HUES64 (cell line): ENCODE measurements at regions not wholly inside any gene's neighbourhood (a gene's known extent, or its start where the extent isn't known, plus 50 kb on each side); places are given as distances from the start of the nearest gene placed in this dataset.
"Not testable (repeated sequence)": the region's sequence is repeated elsewhere in the genome, so short reads cannot be mapped to it uniquely, and the experiment has no call there.

Experiments used
- H3K27ac ChIP-seq: 2 replicates; pipeline ENCODE4 v1.7.0; 2013; ENCODE audit warnings: low read depth, low read length, inconsistent platforms
- H3K27me3 ChIP-seq: 2 replicates; pipeline ENCODE4 v1.6.1; 2013; ENCODE audit warnings: mild to moderate bottlenecking, low read length; ENCODE audit not compliant: insufficient read depth
- H3K36me3 ChIP-seq: 2 replicates; pipeline ENCODE4 v1.6.1; 2013; ENCODE audit warnings: mild to moderate bottlenecking, low read length; ENCODE audit not compliant: insufficient read depth
- H3K4me1 ChIP-seq: 2 replicates; pipeline ENCODE4 v1.6.1; 2013; ENCODE audit warnings: mild to moderate bottlenecking, low read length, moderate library complexity; ENCODE audit not compliant: insufficient read depth
- H3K4me3 ChIP-seq: 2 replicates; pipeline ENCODE4 v1.5.1; 2013; ENCODE audit warnings: mild to moderate bottlenecking, low read length, moderate library complexity
- H3K9ac ChIP-seq: 2 replicates; pipeline ENCODE4 v1.6.1; 2013; ENCODE audit warnings: mild to moderate bottlenecking, low read depth, low read length
- H3K9me3 ChIP-seq: 2 replicates; pipeline ENCODE4 v1.6.1; 2013; ENCODE audit warnings: low read depth, low read length; ENCODE audit not compliant: insufficient read depth
- WGBS: fragments of 150-250, 120-280 bp; methylation state at CpG from one replicate; pipeline ENCODE4 v1.1.7; 2013; ENCODE audit warnings: missing lambda C conversion rate; 5-methylcytosine and 5-hydroxymethylcytosine counted together

DNA sequence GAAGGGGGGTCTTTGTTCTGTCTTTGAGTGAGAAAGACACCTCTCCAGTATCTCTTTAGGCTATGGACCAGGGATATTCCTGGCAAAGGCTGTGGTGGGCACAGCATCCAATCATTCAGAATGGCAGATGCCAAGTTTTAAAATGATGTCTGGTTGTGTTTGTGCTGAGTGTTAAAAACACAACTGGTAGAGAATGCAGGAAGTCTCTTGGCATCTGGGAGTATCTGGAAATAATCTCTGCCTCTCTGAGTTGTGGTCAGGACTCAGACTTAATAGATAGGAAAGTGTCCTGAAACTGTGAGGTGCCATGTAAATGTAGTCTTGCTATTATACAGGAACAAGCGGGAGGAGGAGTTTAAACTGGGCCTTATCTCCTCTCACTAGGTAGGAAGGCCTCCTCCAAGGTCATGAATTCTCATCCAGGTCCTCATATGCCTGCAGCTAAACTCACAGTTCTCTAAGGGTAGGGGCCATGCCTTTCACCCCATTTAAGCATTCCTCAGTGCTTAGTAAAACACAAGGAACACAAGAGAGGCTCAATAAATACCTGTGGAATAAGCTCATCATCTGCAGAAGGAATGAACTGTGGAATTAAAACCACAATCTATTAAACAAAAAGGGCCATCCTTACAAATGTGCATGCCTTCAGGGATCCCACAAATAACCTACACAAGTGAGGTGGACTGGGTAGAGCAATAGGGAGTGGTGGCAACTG is 317.6 kb downstream of the CBLN1 start:
- Histone ChIP-seq H3K9me3 (0 out of 2 replicates have a peak, but pooled peaks cover 7% of the 10 kb centered on the region), H3K27ac (no peak overlapping the region), H3K9ac (no peak overlapping the region), H3K36me3 (no peaks in the 10 kb centered on the region), H3K4me3 (no peak overlapping the region), H3K27me3 (no peaks in the 10 kb centered on the region), H3K4me1 (no peaks in the 10 kb centered on the region)
- WGBS = 89% methylated on average over 1 of the region's 1 CpG

DNA sequence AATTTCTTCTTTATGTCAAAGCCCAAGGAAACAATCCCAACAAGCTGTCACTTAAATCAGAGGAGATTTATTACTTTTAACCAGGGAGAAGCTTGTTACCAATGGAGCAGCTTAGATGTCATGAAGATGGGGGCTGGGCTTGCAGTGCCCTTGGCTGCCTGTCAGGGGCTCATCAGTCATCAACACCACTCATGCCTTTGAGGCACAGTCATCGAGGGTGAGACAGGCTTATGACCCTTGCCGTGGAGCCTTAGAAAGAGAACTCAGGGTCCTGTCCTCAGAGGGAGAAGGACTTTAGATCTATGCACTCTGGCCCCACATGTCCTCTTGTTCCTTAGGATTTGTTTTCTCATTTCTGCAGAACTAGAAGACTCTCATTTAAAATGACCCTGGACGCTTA is 318.3 kb downstream of the CBLN1 start:
- Histone ChIP-seq H3K9ac (no peak overlapping the region), H3K27ac (no peak overlapping the region), H3K27me3 (no peaks in the 10 kb centered on the region), H3K4me3 (no peak overlapping the region), H3K36me3 (no peaks in the 10 kb centered on the region), H3K9me3 (0 out of 2 replicates have a peak, but pooled peaks cover 7% of the 10 kb centered on the region), H3K4me1 (no peaks in the 10 kb centered on the region)
- WGBS = 70% methylated on average over 3 of the region's 3 CpGs

DNA sequence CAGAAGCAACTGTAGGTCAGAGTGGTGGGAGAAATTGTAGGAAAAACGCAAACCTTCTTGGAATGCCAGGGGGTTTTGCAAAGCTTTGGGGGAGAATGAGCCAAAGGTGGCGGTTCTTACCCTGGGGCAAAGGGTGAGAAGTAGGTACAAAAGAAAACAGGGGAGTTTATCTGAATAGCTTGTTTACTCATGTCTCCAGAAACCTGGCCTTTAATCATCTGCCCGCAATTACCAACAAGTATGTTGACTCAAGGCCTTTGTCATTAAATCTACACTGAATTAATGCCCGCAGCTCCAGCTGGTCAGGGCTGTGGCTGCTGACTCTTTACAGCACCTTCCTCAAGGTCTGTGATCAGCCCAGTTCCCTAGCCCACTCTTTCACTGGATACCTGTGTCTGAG is 320.1 kb downstream of the CBLN1 start:
- Histone ChIP-seq H3K9me3 (0 out of 2 replicates have a peak, but pooled peaks cover 7% of the 10 kb centered on the region), H3K27me3 (no peaks in the 10 kb centered on the region), H3K9ac (no peak overlapping the region), H3K4me1 (no peaks in the 10 kb centered on the region), H3K36me3 (no peaks in the 10 kb centered on the region), H3K4me3 (no peak overlapping the region), H3K27ac (no peak overlapping the region)
- WGBS = 72% methylated on average over 4 of the region's 4 CpGs

DNA sequence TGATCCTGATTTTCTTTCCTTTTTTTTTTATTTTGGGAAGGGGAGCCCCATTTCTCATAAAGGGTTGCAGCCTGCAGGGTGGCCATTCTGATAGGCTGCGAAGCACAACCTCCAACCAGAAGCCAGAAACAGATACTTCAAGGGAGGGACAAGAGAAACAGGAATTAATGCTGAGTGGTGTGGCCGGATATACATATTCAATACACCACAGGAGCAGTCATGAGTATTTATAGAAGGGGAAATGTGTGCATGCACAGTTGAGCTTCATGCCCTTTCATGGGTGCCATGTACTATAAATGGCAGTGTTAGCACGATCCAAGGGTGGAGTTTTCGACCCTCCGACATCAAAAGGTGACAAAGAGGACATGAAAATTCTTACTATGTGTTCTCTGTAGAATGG is 320.8 kb downstream of the CBLN1 start:
- Histone ChIP-seq H3K9ac (no peak overlapping the region), H3K36me3 (no peaks in the 10 kb centered on the region), H3K27ac (no peak overlapping the region), H3K27me3 (no peaks in the 10 kb centered on the region), H3K4me1 (no peaks in the 10 kb centered on the region), H3K4me3 (no peak overlapping the region), H3K9me3 (0 out of 2 replicates have a peak, but pooled peaks cover 7% of the 10 kb centered on the region)
- WGBS = 98% methylated on average over 4 of the region's 5 CpGs

DNA sequence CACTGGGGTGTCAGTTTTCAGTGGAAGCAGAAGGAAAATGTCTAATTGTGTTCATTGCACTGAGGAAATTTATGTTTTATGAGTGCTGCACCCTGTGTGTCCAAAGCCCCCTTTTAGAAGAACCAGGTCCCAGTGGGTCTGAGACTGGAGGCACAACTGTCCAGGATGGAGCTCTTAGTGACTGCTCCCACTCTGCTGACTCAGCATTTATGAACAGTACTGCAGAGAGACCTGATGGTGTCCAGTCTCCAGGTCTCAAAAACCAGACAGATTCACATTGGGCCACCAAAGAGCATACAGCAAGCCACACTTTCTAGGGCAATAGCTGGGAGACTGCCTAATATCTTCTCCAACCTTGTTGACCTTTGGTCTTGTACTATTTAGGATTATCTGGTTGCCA is 321.9 kb downstream of the CBLN1 start:
- Histone ChIP-seq H3K4me3 (no peak overlapping the region), H3K4me1 (no peaks in the 10 kb centered on the region), H3K27ac (no peak overlapping the region), H3K9ac (no peak overlapping the region), H3K36me3 (no peaks in the 10 kb centered on the region), H3K27me3 (no peaks in the 10 kb centered on the region), H3K9me3 (0 out of 2 replicates have a peak, but pooled peaks cover 7% of the 10 kb centered on the region)

DNA sequence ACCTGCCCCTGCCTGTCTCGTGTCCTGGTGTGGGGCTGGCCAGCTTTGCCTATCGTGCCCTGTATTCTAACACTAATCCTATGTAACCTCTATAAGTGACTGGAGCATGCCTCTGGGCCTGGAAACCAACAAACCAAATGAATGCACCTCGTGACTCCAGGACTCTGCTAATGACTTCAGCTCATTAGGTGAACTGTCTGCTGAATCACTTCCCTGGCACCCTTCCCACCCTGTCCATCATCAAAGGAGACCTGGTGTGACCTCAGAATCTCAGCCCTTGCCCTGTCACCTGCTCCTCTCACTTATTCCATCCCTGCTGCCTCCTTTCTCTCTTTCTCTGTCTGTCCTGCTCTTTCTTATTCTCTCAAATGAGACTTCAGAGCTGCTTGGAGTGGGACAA is 322.4 kb downstream of the CBLN1 start:
- no peaks in the 10 kb centered on the region for H3K36me3 ChIP-seq
- no peak overlapping the region for H3K9ac ChIP-seq
- H3K4me1 ChIP-seq = no peaks in the 10 kb centered on the region
- 0 out of 2 replicates have a peak, but pooled peaks cover 7% of the 10 kb centered on the region for H3K9me3 ChIP-seq
- H3K27me3 ChIP-seq = no peaks in the 10 kb centered on the region
- H3K4me3 ChIP-seq = no peak overlapping the region
- WGBS = 87% methylated on average over 3 of the region's 3 CpGs
- H3K27ac ChIP-seq = no peak overlapping the region

DNA sequence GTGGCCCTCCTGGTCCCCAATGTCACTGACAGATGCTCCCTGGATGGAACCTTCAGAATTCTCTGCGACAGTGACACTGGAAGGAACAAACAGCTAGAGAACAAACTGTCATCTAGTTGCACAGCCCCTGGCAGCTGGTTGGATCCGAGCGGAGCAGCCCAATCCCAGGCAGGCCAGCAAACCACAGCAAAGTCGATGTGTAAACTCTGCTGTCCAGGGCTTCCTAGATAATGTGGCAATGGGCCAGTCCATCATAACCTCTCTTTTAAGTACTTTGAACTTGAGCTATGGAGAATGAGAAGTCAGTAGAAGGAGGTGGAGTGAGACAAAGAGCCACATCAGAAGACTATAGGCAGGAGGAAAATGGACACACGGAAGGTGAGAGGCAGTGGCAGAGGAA is 323.0 kb downstream of the CBLN1 start:
- H3K9ac ChIP-seq = no peak overlapping the region
- H3K4me3 ChIP-seq = no peak overlapping the region
- H3K4me1 ChIP-seq = no peaks in the 10 kb centered on the region
- no peaks in the 10 kb centered on the region for H3K27me3 ChIP-seq
- H3K36me3 ChIP-seq = no peaks in the 10 kb centered on the region
- 97% methylated on average over 5 of the region's 5 CpGs for WGBS
- 0 out of 2 replicates have a peak, but pooled peaks cover 7% of the 10 kb centered on the region for H3K9me3 ChIP-seq
- H3K27ac ChIP-seq = no peak overlapping the region

DNA sequence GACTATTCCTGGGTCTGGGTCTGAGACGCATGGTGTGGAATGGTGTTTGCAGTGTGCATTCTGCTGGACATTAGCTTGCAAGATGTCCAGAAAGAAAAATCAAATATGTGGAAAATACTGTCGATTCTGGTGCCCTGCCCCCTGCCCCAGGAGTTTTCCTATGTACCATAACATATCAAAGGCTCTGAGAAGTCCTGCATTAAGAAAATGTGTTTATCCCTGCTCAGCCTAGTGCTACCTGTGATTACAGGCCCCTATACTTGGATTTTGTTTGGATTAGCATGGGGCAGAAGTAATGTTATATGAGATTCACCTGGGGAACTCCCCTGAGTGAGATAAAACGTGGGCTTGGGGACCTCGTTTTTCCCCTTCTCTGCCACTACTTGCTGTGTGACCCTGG is 325.0 kb downstream of the CBLN1 start:
- Histone ChIP-seq H3K4me1 (no peaks in the 10 kb centered on the region), H3K27ac (no peak overlapping the region), H3K9me3 (0 out of 2 replicates have a peak, but pooled peaks cover under 1% of the 10 kb centered on the region), H3K27me3 (no peaks in the 10 kb centered on the region), H3K9ac (no peak overlapping the region), H3K4me3 (no peak overlapping the region), H3K36me3 (no peaks in the 10 kb centered on the region)
- 95% methylated on average over 4 of the region's 4 CpGs for WGBS

DNA sequence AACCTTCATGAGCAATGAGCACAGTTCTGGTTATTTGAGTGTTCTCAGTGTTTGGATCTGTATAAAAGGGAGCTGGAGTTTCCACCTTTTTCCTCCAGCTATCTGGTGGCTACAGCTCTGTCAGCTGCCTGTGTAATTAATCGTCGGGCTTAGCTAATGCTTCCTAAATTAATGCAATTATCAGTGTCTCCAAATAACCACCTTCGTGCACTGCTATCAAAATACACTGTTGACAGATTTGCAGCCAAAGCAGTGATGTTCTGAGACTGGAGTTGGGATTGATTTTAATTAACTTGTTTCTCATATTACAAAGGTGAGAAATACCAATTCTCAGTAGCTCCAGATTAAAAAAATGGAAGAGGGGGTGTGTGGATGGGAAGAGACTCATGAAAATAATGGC is 325.8 kb downstream of the CBLN1 start:
- Histone ChIP-seq H3K27me3 (no peaks in the 10 kb centered on the region), H3K4me1 (no peaks in the 10 kb centered on the region), H3K9ac (no peak overlapping the region), H3K4me3 (no peak overlapping the region), H3K36me3 (no peaks in the 10 kb centered on the region), H3K27ac (no peak overlapping the region), H3K9me3 (no peaks in the 10 kb centered on the region)
- WGBS = 95% methylated on average over 3 of the region's 3 CpGs

DNA sequence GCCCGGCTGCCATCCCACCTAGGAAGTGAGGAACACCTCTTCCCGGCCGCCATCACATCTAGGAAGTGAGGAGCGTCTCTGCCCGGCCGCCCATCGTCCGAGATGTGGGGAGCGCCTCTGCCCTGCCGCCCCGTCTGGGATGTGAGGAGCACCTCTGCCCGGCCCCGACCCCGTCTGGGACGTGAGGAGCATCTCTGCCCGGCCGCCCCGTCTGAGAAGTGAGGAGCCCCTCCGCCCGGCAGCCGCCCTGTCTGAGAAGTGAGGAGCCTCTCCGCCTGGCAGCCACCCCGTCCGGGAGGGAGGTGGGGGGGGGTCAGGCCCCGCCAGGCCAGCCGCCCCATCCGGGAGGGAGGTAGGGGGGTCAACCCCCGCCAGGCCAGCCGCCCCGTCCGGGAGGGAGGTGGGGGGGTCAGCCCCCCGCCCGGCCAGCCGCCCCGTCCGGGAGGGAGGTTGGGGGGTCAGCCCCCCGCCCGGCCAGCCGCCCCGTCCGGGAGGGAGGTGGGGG is 330.0 kb downstream of the CBLN1 start:
- 97% methylated on average over 30 of the region's 41 CpGs for WGBS
- not testable (repeated sequence) for H3K9ac ChIP-seq, H3K4me1 ChIP-seq, H3K4me3 ChIP-seq, H3K9me3 ChIP-seq, H3K36me3 ChIP-seq, H3K27ac ChIP-seq, H3K27me3 ChIP-seq

DNA sequence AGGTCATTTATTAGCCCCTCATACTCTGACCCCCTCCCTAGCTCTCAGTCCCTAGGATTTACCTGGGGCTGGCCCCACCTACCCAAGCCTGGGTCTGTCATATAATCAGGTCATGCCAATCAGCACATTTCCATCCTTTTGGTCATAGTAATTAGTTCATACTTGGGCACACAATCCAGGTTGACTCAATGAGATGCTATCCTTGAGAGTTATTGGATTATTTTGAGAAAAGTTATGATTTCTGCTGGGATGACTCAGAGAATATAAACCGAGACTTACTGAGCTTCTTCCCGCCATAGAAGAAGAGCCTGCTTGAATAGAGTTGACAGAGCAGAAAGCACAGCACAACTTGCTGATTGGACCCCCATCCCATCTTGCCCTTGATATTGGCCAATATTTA is 331.5 kb downstream of the CBLN1 start:
- H3K27ac ChIP-seq = no peak overlapping the region
- 95% methylated on average over 2 of the region's 2 CpGs for WGBS
- no peaks in the 10 kb centered on the region for H3K9me3 ChIP-seq
- H3K36me3 ChIP-seq = no peaks in the 10 kb centered on the region
- no peaks in the 10 kb centered on the region for H3K27me3 ChIP-seq
- no peak overlapping the region for H3K4me3 ChIP-seq
- H3K4me1 ChIP-seq = no peaks in the 10 kb centered on the region
- no peak overlapping the region for H3K9ac ChIP-seq

DNA sequence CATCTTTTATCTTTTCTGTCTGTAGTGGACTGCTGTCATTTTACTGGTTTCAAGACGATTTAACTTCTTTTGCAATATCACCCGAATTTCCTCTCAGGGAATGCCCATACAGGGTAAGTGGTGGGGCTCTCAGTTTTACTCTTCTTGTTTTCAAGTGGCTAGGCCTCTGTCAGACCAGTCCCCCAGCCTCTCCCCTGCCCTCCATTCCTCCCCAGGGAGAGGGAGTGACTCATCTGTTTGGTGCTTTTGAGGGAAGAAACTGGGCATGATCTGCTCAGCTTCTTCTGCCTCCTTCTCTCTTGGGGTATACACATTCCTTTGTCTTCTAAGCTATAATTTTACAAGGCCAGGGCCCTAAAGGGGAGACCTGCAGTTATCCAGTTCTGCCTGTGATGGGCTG is 332.0 kb downstream of the CBLN1 start:
- H3K27me3 ChIP-seq = no peaks in the 10 kb centered on the region
- H3K9me3 ChIP-seq = no peaks in the 10 kb centered on the region
- H3K4me1 ChIP-seq = no peaks in the 10 kb centered on the region
- H3K9ac ChIP-seq = no peak overlapping the region
- WGBS = 95% methylated on average over 2 of the region's 2 CpGs
- H3K36me3 ChIP-seq = no peaks in the 10 kb centered on the region
- H3K27ac ChIP-seq = no peak overlapping the region
- no peak overlapping the region for H3K4me3 ChIP-seq
